K562 (cell line): ENCODE measurements at regions not wholly inside any gene's neighbourhood (a gene's known extent, or its start where the extent isn't known, plus 50 kb on each side); places are given as distances from the start of the nearest gene placed in this dataset.

Source experiments
- BCOR ChIP-seq: fragments of 450-650 bp; IDR thresholded peaks from 2 replicates; pipeline ENCODE4 v1.6.1; 2016
- BRD9 ChIP-seq: fragments of 450-650 bp; IDR thresholded peaks from 2 replicates; pipeline ENCODE4 v1.6.1; 2018; ENCODE audit warnings: low read depth; ENCODE audit not compliant: partially characterized antibody
- EP400 ChIP-seq: fragments of 450-650 bp; IDR thresholded peaks from 2 replicates; pipeline ENCODE4 v1.6.1; 2017; ENCODE audit warnings: antibody characterized with exemption, mild to moderate bottlenecking, moderate library complexity
- HNRNPK ChIP-seq: fragments of 200-400 bp; formaldehyde crosslinking; IDR thresholded peaks from one replicate; pipeline ENCODE4 v1.6.1; 2018; ENCODE audit warnings: mild to moderate bottlenecking, low read depth, low read length; ENCODE audit not compliant: poor library complexity, severe bottlenecking
- MCM3 ChIP-seq: fragments of 450-650 bp; IDR thresholded peaks from 2 replicates; pipeline ENCODE4 v1.6.1; 2016
- NR2C1 ChIP-seq, 2 experiments: fragments of 450-650 bp; IDR thresholded peaks; 2 replicates each; pipeline ENCODE4 v1.6.1; 2017; ENCODE audit warnings: mild to moderate bottlenecking in 2 of 2, antibody characterized with exemption in 1 of 2, inconsistent platforms in 1 of 2, missing compliant biosample characterization in 1 of 2, missing genetic modification characterization in 1 of 2
- PCBP1 ChIP-seq: fragments of 200-400 bp; formaldehyde crosslinking; IDR thresholded peaks from 2 replicates; pipeline ENCODE4 v1.6.1; 2018; ENCODE audit warnings: mild to moderate bottlenecking, low read depth, low read length; ENCODE audit not compliant: poor library complexity, severe bottlenecking
- PTRF ChIP-seq: fragments of 450-650 bp; IDR thresholded peaks from 2 replicates; pipeline ENCODE4 v1.6.1; 2016; ENCODE audit warnings: mild to moderate bottlenecking, missing genetic modification characterization, missing compliant biosample characterization
- SNIP1 ChIP-seq: fragments of 450-650 bp; IDR thresholded peaks from 2 replicates; pipeline ENCODE4 v1.7.1; 2017; ENCODE audit warnings: low read depth, mild to moderate bottlenecking
- WHSC1 ChIP-seq: IDR thresholded peaks from one replicate; pipeline ENCODE4 v1.6.1; 2012; ENCODE audit warnings: low read length, control low read depth, inconsistent platforms
- ZNF184 ChIP-seq: sonication (generic); formaldehyde crosslinking; IDR thresholded peaks from 2 replicates; pipeline ENCODE4 v1.5.0; 2020; ENCODE audit warnings: missing genetic modification reagents
- TF ChIP-seq, protein P1 (sequence below): fragments of 450-650 bp; IDR thresholded peaks from 2 replicates; pipeline ENCODE4 v1.6.1; 2016; ENCODE audit warnings: missing biosample characterization, missing genetic modification characterization
- TF ChIP-seq, protein P2 (sequence below): IDR thresholded peaks from 2 replicates; pipeline ENCODE4 v1.6.1; 2016; ENCODE audit warnings: missing genetic modification characterization, missing compliant biosample characterization
- TF ChIP-seq, protein P3 (sequence below), 2 experiments: fragments of 450-650 bp in 1 of 2; sonication (generic) in 1 of 2; formaldehyde crosslinking in 1 of 2; IDR thresholded peaks in 1 of 2; conservative IDR thresholded peaks in 1 of 2; 2 replicates each; pipeline versions ENCODE4 v1.6.1 to v1.8.1; 2016 to 2023; ENCODE audit warnings: mild to moderate bottlenecking in 2 of 2, moderate library complexity in 2 of 2, inconsistent platforms in 1 of 2, missing genetic modification reagents in 1 of 2
- TF ChIP-seq, protein P4 (sequence below): fragments of 450-650 bp; IDR thresholded peaks from 2 replicates; pipeline ENCODE4 v1.7.1; 2018; ENCODE audit warnings: mild to moderate bottlenecking, low read depth; ENCODE audit not compliant: partially characterized antibody
- TF ChIP-seq, protein P5 (sequence below): fragments of 250-450 bp; sonication (Bioruptor Pico); IDR thresholded peaks from 2 replicates; pipeline ENCODE4 v1.4.0; 2020; ENCODE audit warnings: mild to moderate bottlenecking, moderate library complexity

DNA sequence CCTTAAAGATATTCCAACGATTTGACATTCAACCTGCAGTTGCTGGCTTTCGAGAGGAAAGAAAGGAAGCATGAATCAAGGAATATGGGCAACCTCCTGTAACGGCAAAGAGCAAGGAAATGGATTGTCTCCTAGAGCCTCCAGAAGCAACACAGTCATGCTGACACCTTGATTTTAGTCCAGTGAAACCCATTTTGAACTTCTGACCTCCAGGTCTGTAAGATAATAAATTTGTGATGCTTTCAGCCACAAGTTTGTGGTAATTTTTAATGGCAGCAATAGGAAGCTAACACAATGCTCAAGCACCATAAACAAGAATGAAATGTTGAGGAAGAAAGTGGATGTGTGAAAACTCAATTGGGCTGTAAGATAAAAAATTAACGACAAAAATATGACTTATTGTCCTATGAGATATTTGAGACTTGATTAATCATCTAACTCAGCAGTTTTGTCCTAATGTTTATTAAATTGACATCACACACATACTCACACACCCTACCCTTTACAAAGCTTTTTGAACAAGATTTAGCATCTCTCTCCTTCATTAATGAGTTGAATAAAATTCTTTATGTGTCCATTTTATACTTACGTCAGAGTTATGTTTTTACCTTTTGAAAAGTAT is 857.2 kb upstream of the INTU start (continued):
- TF ChIP-seq BCOR (no peak), WHSC1 (no peak), EP400 (0 out of 2 replicates have a peak, but pooled peaks have one; percentile 6), ZNF184 (CRISPR knock-in tag) (no peak), HNRNPK (no peak), PTRF (tag) (no peak), NR2C1 (IDR thresholded peaks at IDR 0.05) (peak; percentile 31; the same call in 1 of the 2 replicates), NR2C1 (tag; IDR thresholded peaks at IDR 0.05) (0 out of 2 replicates have a peak, but pooled peaks have one; percentile 46), SNIP1 (no peak), MCM3 (no peak), BRD9 (no peak), PCBP1 (no peak)
- TF ChIP-seq, protein P1, sequence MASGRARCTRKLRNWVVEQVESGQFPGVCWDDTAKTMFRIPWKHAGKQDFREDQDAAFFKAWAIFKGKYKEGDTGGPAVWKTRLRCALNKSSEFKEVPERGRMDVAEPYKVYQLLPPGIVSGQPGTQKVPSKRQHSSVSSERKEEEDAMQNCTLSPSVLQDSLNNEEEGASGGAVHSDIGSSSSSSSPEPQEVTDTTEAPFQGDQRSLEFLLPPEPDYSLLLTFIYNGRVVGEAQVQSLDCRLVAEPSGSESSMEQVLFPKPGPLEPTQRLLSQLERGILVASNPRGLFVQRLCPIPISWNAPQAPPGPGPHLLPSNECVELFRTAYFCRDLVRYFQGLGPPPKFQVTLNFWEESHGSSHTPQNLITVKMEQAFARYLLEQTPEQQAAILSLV = no peak
- TF ChIP-seq, protein P2, sequence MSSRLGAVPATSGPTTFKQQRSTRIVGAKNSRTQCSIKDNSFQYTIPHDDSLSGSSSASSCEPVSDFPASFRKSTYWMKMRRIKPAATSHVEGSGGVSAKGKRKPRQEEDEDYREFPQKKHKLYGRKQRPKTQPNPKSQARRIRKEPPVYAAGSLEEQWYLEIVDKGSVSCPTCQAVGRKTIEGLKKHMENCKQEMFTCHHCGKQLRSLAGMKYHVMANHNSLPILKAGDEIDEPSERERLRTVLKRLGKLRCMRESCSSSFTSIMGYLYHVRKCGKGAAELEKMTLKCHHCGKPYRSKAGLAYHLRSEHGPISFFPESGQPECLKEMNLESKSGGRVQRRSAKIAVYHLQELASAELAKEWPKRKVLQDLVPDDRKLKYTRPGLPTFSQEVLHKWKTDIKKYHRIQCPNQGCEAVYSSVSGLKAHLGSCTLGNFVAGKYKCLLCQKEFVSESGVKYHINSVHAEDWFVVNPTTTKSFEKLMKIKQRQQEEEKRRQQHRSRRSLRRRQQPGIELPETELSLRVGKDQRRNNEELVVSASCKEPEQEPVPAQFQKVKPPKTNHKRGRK (tag) = no peak
- TF ChIP-seq, protein P3, sequence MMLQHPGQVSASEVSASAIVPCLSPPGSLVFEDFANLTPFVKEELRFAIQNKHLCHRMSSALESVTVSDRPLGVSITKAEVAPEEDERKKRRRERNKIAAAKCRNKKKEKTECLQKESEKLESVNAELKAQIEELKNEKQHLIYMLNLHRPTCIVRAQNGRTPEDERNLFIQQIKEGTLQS (IDR thresholded peaks at IDR 0.05) = no peak
- TF ChIP-seq, protein P3 (CRISPR knock-in tag; conservative IDR thresholded peaks at IDR 0.05) = no peak
- TF ChIP-seq, protein P4, sequence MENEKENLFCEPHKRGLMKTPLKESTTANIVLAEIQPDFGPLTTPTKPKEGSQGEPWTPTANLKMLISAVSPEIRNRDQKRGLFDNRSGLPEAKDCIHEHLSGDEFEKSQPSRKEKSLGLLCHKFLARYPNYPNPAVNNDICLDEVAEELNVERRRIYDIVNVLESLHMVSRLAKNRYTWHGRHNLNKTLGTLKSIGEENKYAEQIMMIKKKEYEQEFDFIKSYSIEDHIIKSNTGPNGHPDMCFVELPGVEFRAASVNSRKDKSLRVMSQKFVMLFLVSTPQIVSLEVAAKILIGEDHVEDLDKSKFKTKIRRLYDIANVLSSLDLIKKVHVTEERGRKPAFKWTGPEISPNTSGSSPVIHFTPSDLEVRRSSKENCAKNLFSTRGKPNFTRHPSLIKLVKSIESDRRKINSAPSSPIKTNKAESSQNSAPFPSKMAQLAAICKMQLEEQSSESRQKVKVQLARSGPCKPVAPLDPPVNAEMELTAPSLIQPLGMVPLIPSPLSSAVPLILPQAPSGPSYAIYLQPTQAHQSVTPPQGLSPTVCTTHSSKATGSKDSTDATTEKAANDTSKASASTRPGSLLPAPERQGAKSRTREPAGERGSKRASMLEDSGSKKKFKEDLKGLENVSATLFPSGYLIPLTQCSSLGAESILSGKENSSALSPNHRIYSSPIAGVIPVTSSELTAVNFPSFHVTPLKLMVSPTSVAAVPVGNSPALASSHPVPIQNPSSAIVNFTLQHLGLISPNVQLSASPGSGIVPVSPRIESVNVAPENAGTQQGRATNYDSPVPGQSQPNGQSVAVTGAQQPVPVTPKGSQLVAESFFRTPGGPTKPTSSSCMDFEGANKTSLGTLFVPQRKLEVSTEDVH = no peak
- TF ChIP-seq, protein P5, sequence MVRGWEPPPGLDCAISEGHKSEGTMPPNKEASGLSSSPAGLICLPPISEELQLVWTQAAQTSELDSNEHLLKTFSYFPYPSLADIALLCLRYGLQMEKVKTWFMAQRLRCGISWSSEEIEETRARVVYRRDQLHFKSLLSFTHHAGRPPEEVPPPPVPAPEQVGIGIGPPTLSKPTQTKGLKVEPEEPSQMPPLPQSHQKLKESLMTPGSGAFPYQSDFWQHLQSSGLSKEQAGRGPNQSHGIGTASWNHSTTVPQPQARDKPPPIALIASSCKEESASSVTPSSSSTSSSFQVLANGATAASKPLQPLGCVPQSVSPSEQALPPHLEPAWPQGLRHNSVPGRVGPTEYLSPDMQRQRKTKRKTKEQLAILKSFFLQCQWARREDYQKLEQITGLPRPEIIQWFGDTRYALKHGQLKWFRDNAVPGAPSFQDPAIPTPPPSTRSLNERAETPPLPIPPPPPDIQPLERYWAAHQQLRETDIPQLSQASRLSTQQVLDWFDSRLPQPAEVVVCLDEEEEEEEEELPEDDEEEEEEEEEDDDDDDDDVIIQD (CRISPR knock-in tag) = no peak
